ENCODE measurements at regions not wholly inside any gene's neighbourhood (a gene's known extent, or its start where the extent isn't known, plus 50 kb on each side); places are given as distances from the start of the nearest gene placed in this dataset.

- no peak for TF ChIP-seq PHF8 (conservative IDR thresholded peaks at IDR 0.05; ENCODE audit: low read depth, low read length)
- TF ChIP-seq, protein P1, sequence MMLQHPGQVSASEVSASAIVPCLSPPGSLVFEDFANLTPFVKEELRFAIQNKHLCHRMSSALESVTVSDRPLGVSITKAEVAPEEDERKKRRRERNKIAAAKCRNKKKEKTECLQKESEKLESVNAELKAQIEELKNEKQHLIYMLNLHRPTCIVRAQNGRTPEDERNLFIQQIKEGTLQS (IDR thresholded peaks at IDR 0.05; ENCODE audit: insufficient read depth, low read depth, low read length) = no peak
- TF ChIP-seq CHD7 (IDR thresholded peaks at IDR 0.05; ENCODE audit: insufficient replicate concordance, low read length) = no peak
- no peak for TF ChIP-seq SP4 (IDR thresholded peaks at IDR 0.05; ENCODE audit: low read length)
- TF ChIP-seq MAFK (IDR thresholded peaks at IDR 0.05; ENCODE audit: low read depth, low read length) = no peak
- no peak for TF ChIP-seq RXRA (IDR thresholded peaks at IDR 0.05; ENCODE audit: insufficient read depth, low read depth, low read length)
These were observed 102.4 kb upstream of the OR4F16 start (continued) for GRCh38 chr1:788835-789234.

All from H1 (cell line).